ENCODE measurements at regions not wholly inside any gene's neighbourhood (a gene's known extent, or its start where the extent isn't known, plus 50 kb on each side); places are given as distances from the start of the nearest gene placed in this dataset.

- H3K36me3 ChIP-seq (ENCODE audit: control insufficient read depth, insufficient read depth, low read length) = no peaks in the 10 kb centered on the region
- ChIA-PET CTCF (no interaction called here), POLR2A (no interaction called here)
- no TSS peak for BruUV-seq (replicated peaks)
- Mint-ChIP-seq H3K36me3 (ENCODE audit: insufficient read depth, unreplicated experiment) (no peaks in the 10 kb centered on the region), H3K4me3 (ENCODE audit: unreplicated experiment) (no peak overlapping the region), H3K27me3 (ENCODE audit: insufficient read depth, unreplicated experiment) (peaks cover 5% of the 10 kb centered on the region), H3K9me3 (ENCODE audit: unreplicated experiment) (no peaks in the 10 kb centered on the region), H3K27ac (ENCODE audit: unreplicated experiment) (no peak overlapping the region), H3K4me1 (ENCODE audit: low read depth, unreplicated experiment) (no peaks in the 10 kb centered on the region)
- H3K27me3 ChIP-seq (replicated peaks; ENCODE audit: control insufficient read depth, insufficient read depth, low read length) = no peaks in the 10 kb centered on the region
- intact Hi-C loops (cut with micrococcal nuclease; ENCODE audit: unreplicated experiment) = no loop called here
- no peak for DNase-seq
- no peaks in the 10 kb centered on the region for H3K4me1 ChIP-seq
- no peaks in the 10 kb centered on the region for H3K9me3 ChIP-seq
- TF ChIP-seq, protein P1, sequence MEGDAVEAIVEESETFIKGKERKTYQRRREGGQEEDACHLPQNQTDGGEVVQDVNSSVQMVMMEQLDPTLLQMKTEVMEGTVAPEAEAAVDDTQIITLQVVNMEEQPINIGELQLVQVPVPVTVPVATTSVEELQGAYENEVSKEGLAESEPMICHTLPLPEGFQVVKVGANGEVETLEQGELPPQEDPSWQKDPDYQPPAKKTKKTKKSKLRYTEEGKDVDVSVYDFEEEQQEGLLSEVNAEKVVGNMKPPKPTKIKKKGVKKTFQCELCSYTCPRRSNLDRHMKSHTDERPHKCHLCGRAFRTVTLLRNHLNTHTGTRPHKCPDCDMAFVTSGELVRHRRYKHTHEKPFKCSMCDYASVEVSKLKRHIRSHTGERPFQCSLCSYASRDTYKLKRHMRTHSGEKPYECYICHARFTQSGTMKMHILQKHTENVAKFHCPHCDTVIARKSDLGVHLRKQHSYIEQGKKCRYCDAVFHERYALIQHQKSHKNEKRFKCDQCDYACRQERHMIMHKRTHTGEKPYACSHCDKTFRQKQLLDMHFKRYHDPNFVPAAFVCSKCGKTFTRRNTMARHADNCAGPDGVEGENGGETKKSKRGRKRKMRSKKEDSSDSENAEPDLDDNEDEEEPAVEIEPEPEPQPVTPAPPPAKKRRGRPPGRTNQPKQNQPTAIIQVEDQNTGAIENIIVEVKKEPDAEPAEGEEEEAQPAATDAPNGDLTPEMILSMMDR (IDR thresholded peaks at IDR 0.05; ENCODE audit: insufficient read depth in 1 of 2, low read depth in 1 of 2, low read length in 1 of 2, severe bottlenecking in 1 of 2, unreplicated experiment in 1 of 2) = no peak
- H3K4me3 ChIP-seq (ENCODE audit: low read depth, low read length) = no peak overlapping the region
Observed at GRCh38 chr3:21235491-21235890, 515.5 kb downstream of the ZNF385D start.

DNA sequence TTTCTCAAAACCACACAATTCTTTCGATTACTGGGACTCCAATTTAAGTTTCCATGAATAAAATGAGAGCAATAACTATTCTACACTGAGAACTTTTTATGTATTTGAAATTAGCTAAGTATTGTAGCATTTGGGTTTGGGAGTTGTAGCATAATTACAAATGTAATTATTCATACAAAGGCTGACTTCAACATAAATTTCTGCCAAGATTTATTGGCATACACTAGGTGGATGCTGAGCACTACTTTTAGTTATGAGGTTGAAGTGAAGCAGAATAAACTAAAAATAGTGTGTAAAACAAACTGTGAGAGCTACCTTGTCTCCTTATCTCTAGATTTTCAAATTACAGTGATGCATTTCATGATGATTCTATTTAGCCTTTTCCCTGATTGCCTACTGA, 516.1 kb downstream of the ZNF385D start:
- intact Hi-C loops (cut with micrococcal nuclease; ENCODE audit: unreplicated experiment) = no loop called here
- Mint-ChIP-seq H3K4me1 (ENCODE audit: low read depth, unreplicated experiment) (no peaks in the 10 kb centered on the region), H3K27ac (ENCODE audit: unreplicated experiment) (no peak overlapping the region), H3K36me3 (ENCODE audit: insufficient read depth, unreplicated experiment) (no peaks in the 10 kb centered on the region), H3K27me3 (ENCODE audit: insufficient read depth, unreplicated experiment) (peaks cover 5% of the 10 kb centered on the region), H3K9me3 (ENCODE audit: unreplicated experiment) (no peaks in the 10 kb centered on the region), H3K4me3 (ENCODE audit: unreplicated experiment) (no peak overlapping the region)
- POLR2A ChIA-PET = no interaction called here
- no peaks in the 10 kb centered on the region for H3K27me3 ChIP-seq (replicated peaks; ENCODE audit: control insufficient read depth, insufficient read depth, low read length)
- no peaks in the 10 kb centered on the region for H3K4me1 ChIP-seq
- H3K4me3 ChIP-seq (ENCODE audit: low read depth, low read length) = no peak overlapping the region
- no peaks in the 10 kb centered on the region for H3K36me3 ChIP-seq (ENCODE audit: control insufficient read depth, insufficient read depth, low read length)
- DNase-seq = no peak
- no peaks in the 10 kb centered on the region for H3K9me3 ChIP-seq
- TF ChIP-seq, protein P1 (IDR thresholded peaks at IDR 0.05; ENCODE audit: insufficient read depth in 1 of 2, low read depth in 1 of 2, low read length in 1 of 2, severe bottlenecking in 1 of 2, unreplicated experiment in 1 of 2) = no peak
- BruUV-seq (replicated peaks) = no TSS peak
- CTCF ChIA-PET = no interaction called here

DNA sequence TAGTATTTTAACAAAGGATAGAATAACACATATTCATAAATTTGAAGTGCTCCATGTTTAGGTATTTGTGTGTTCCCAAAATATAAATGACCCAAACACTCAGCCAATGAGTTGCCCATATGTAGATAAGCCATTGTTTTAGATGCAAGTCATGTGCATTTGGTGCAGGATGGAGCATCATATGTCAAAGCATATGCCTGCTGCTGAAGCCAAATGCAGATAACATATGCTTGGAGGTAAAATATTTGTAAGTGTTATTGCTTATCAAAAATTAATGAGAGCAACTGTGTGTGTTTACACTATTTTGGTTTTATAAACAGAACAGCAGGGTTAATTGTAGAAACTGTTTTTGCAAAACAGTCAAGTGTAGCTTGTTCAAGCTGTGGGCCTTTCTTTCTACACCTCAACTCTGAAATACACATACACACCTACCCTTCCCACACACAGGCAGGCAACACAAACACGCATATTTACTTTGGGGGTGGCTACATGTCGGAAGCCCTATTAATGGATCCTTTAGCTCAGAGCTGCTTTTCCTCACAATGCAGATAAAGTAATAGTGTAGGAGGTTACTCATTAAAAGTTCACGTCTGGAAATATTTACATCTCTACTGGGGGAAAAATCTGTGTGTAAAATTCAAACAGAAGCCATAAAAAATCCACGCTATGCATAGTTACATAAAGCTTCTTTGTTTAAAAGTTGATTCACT, 521.4 kb downstream of the ZNF385D start:
- DNase-seq = no peak
- Mint-ChIP-seq H3K36me3 (ENCODE audit: insufficient read depth, unreplicated experiment) (no peaks in the 10 kb centered on the region), H3K9me3 (ENCODE audit: unreplicated experiment) (peaks cover 6% of the 10 kb centered on the region), H3K27me3 (ENCODE audit: insufficient read depth, unreplicated experiment) (peaks cover 3% of the 10 kb centered on the region), H3K4me3 (ENCODE audit: unreplicated experiment) (no peak overlapping the region), H3K4me1 (ENCODE audit: low read depth, unreplicated experiment) (no peaks in the 10 kb centered on the region), H3K27ac (ENCODE audit: unreplicated experiment) (no peak overlapping the region)
- BruUV-seq (replicated peaks) = no TSS peak
- no peaks in the 10 kb centered on the region for H3K36me3 ChIP-seq (ENCODE audit: control insufficient read depth, insufficient read depth, low read length)
- no peaks in the 10 kb centered on the region for H3K27me3 ChIP-seq (replicated peaks; ENCODE audit: control insufficient read depth, insufficient read depth, low read length)
- no peaks in the 10 kb centered on the region for H3K9me3 ChIP-seq
- ChIA-PET CTCF (no interaction called here), POLR2A (no interaction called here)
- intact Hi-C loops (cut with micrococcal nuclease; ENCODE audit: unreplicated experiment) = no loop called here
- no peaks in the 10 kb centered on the region for H3K4me1 ChIP-seq
- TF ChIP-seq, protein P1 (IDR thresholded peaks at IDR 0.05; ENCODE audit: insufficient read depth in 1 of 2, low read depth in 1 of 2, low read length in 1 of 2, severe bottlenecking in 1 of 2, unreplicated experiment in 1 of 2) = no peak
- no peak overlapping the region for H3K4me3 ChIP-seq (ENCODE audit: low read depth, low read length)

All from Caco-2 (cell line).